Prostate gland (tissue), 2 donors: ENCODE measurements at regions not wholly inside any gene's neighbourhood (a gene's known extent, or its start where the extent isn't known, plus 50 kb on each side); places are given as distances from the start of the nearest gene placed in this dataset.

Source experiments
- DNase-seq: peaks from one replicate; pipeline ENCODE4 v3.0.0-alpha.2; 2019; ENCODE audit warnings: low spot score
- H3K27ac ChIP-seq, 2 donors: fragments of 200-600 bp; sonication (generic); 2 replicates each; pipeline ENCODE4 v1.5.1; 2017 to 2019
- H3K27me3 ChIP-seq: fragments of 200-600 bp; sonication (generic); replicated peaks from 2 replicates; pipeline ENCODE4 v1.5.1; 2019; ENCODE audit not compliant: insufficient read depth
- H3K36me3 ChIP-seq, 2 donors: fragments of 200-600 bp; sonication (generic); 1 replicate in 1 of 2; 2 replicates in 1 of 2; pipeline versions ENCODE4 v1.5.1 to v1.8.1; 2017 to 2019
- H3K4me1 ChIP-seq: fragments of 200-600 bp; sonication (generic); replicated peaks from 2 replicates; pipeline ENCODE4 v1.5.1; 2019
- H3K4me3 ChIP-seq, 2 donors: fragments of 200-600 bp; sonication (generic); 2 replicates each; pipeline ENCODE4 v1.5.1; 2017 to 2019
- H3K9me3 ChIP-seq: fragments of 200-600 bp; sonication (generic); 2 replicates; pipeline ENCODE4 v1.5.1; 2017
- CTCF ChIP-seq, 4 experiments: fragments of 200-600 bp in 2 of 4; fragments of 450-650 bp in 2 of 4; sonication (generic) in 2 of 4; IDR thresholded peaks; 1 replicate in 3 of 4; 2 replicates in 1 of 4; pipeline ENCODE4 v1.5.1; 2016 to 2019; ENCODE audit warnings: antibody characterized with exemption in 4 of 4, mild to moderate bottlenecking in 2 of 4, moderate library complexity in 2 of 4
- POLR2A ChIP-seq: fragments of 450-650 bp; IDR thresholded peaks from one replicate; pipeline ENCODE4 v1.6.1; 2016; ENCODE audit warnings: antibody characterized with exemption, mild to moderate bottlenecking
- POLR2AphosphoS5 ChIP-seq: sonication (generic); formaldehyde crosslinking; IDR thresholded peaks from one replicate; pipeline ENCODE4 v1.6.1; 2017; ENCODE audit warnings: antibody characterized with exemption
- WGBS: methylation state at CpG from one replicate; pipeline ENCODE4 v1.1.5; 2018; 5-methylcytosine and 5-hydroxymethylcytosine counted together
- intact Hi-C: fragments of 100-400 bp; cut with DNase I; formaldehyde crosslinking; loops from one replicate; pipeline ENCODE4 v1.14.2; 2022

GRCh38 chr16:65855171-65856145 lies 511.0 kb upstream of the CDH5 start:
- DNase-seq = no peak
- 80% methylated on average over 11 of the region's 11 CpGs for WGBS
- Histone ChIP-seq H3K27ac (no peak overlapping the region), H3K9me3 (no peaks in the 10 kb centered on the region), H3K27me3 (no peaks in the 10 kb centered on the region), H3K4me1 (no peaks in the 10 kb centered on the region), H3K36me3 (no peaks in the 10 kb centered on the region), H3K4me3 (no peak overlapping the region)
- intact Hi-C loops = no loop called here
- no peak for TF ChIP-seq POLR2A
- TF ChIP-seq CTCF (IDR thresholded peaks at IDR 0.05) = no peak
- TF ChIP-seq POLR2AphosphoS5 = no peak

- 79% methylated on average over 1 of the region's 1 CpG for WGBS
- Histone ChIP-seq H3K27me3 (no peaks in the 10 kb centered on the region), H3K9me3 (no peaks in the 10 kb centered on the region), H3K27ac (no peak overlapping the region), H3K36me3 (no peaks in the 10 kb centered on the region), H3K4me1 (no peaks in the 10 kb centered on the region), H3K4me3 (no peak overlapping the region)
- no peak for DNase-seq
- intact Hi-C loops = no loop called here
- TF ChIP-seq POLR2A (no peak), POLR2AphosphoS5 (no peak), CTCF (IDR thresholded peaks at IDR 0.05) (no peak)
These were observed 520.3 kb upstream of the CDH5 start for GRCh38 chr16:65846210-65846602.

GRCh38 chr16:65845466-65846209 lies 520.9 kb upstream of the CDH5 start:
- no peak for TF ChIP-seq POLR2AphosphoS5
- TF ChIP-seq POLR2A = no peak
- no peak for TF ChIP-seq CTCF (IDR thresholded peaks at IDR 0.05)
- WGBS = 66% methylated on average over 4 of the region's 4 CpGs
- intact Hi-C loops = no loop called here

GRCh38 chr16:65843941-65844340 lies 522.5 kb upstream of the CDH5 start:
- DNase-seq = no peak
- WGBS = 100% methylated on average over 2 of the region's 2 CpGs

More at GRCh38 chr16:65845466-65846209, 520.9 kb upstream of the CDH5 start:
- Histone ChIP-seq H3K36me3 (no peaks in the 10 kb centered on the region), H3K9me3 (no peaks in the 10 kb centered on the region), H3K4me3 (no peak overlapping the region), H3K4me1 (no peaks in the 10 kb centered on the region), H3K27me3 (no peaks in the 10 kb centered on the region), H3K27ac (no peak overlapping the region)
- DNase-seq = no peak

More at GRCh38 chr16:65843941-65844340, 522.5 kb upstream of the CDH5 start:
- intact Hi-C loops = no loop called here
- Histone ChIP-seq H3K27ac (no peak overlapping the region), H3K4me3 (no peak overlapping the region), H3K27me3 (no peaks in the 10 kb centered on the region), H3K4me1 (no peaks in the 10 kb centered on the region), H3K36me3 (no peaks in the 10 kb centered on the region), H3K9me3 (no peaks in the 10 kb centered on the region)
- no peak for TF ChIP-seq CTCF (IDR thresholded peaks at IDR 0.05)
- no peak for TF ChIP-seq POLR2AphosphoS5
- no peak for TF ChIP-seq POLR2A
